Stimulated activated naive B cell treated with anti-CD40 and anti-IgM and Interleukin-4, amounts not matched to agents 10 μg/mL and 1 μg/mL and 100 μg/mL, for 72 hours (primary cell): ENCODE measurements at regions not wholly inside any gene's neighbourhood (a gene's known extent, or its start where the extent isn't known, plus 50 kb on each side); places are given as distances from the start of the nearest gene placed in this dataset.

Source experiments
- ATAC-seq, 2 donors: fragments of 150-1000 bp; cut with Tn5 transposase; replicated peaks; 2 replicates each; pipeline ENCODE4 v1.10.0; 2021; ENCODE audit warnings: moderate library complexity in 1 of 2
- DNase-seq: peaks from one replicate; pipeline ENCODE4 v3.0.0; 2021
- H3K27ac Mint-ChIP-seq: one replicate; pipeline ENCODE4 v1.8.0; 2022; ENCODE audit warnings: mild to moderate bottlenecking, mixed read lengths
- H3K27me3 Mint-ChIP-seq, 2 donors: one replicate each; pipeline ENCODE4 v1.8.0; 2022; ENCODE audit warnings: mixed read lengths in 2 of 2
- H3K36me3 Mint-ChIP-seq, 2 donors: one replicate each; pipeline ENCODE4 v1.8.0; 2022; ENCODE audit warnings: mixed read lengths in 2 of 2, mild to moderate bottlenecking in 1 of 2
- H3K4me1 Mint-ChIP-seq, 2 donors: one replicate each; pipeline ENCODE4 v1.8.0; 2022; ENCODE audit warnings: mixed read lengths in 2 of 2, mild to moderate bottlenecking in 1 of 2
- H3K4me3 Mint-ChIP-seq, 2 donors: one replicate each; pipeline ENCODE4 v1.8.0; 2022; ENCODE audit warnings: mild to moderate bottlenecking in 2 of 2, mixed read lengths in 2 of 2, moderate library complexity in 1 of 2
- H3K9me3 Mint-ChIP-seq, 2 donors: one replicate each; pipeline ENCODE4 v1.8.0; 2022; ENCODE audit warnings: mixed read lengths in 2 of 2, mild to moderate bottlenecking in 1 of 2

- no peaks in the 10 kb centered on the region for H3K27me3 Mint-ChIP-seq
- no peak overlapping the region for H3K27ac Mint-ChIP-seq
- ATAC-seq (no peak), DNase-seq (no peak)
- no peaks in the 10 kb centered on the region for H3K36me3 Mint-ChIP-seq
- H3K4me3 Mint-ChIP-seq = no peak overlapping the region
- no peaks in the 10 kb centered on the region for H3K4me1 Mint-ChIP-seq
- no peaks in the 10 kb centered on the region for H3K9me3 Mint-ChIP-seq
Observed at GRCh38 chr19:31100981-31101380, 248.3 kb downstream of the TSHZ3 start.

GRCh38 chr19:31100206-31100590, 249.0 kb downstream of the TSHZ3 start:
- Mint-ChIP-seq H3K36me3 (no peaks in the 10 kb centered on the region), H3K4me3 (no peak overlapping the region)
- ATAC-seq = no peak

GRCh38 chr19:31099515-31100205, 249.6 kb downstream of the TSHZ3 start:
- no peak for ATAC-seq
- no peak for DNase-seq
- Mint-ChIP-seq H3K27ac (no peak overlapping the region), H3K4me1 (no peaks in the 10 kb centered on the region), H3K4me3 (no peak overlapping the region), H3K27me3 (no peaks in the 10 kb centered on the region), H3K9me3 (peaks cover 4 to 5% of the 10 kb centered on the region in 2 donors), H3K36me3 (no peaks in the 10 kb centered on the region)

More at GRCh38 chr19:31100206-31100590, 249.0 kb downstream of the TSHZ3 start:
- H3K4me1 Mint-ChIP-seq = no peaks in the 10 kb centered on the region
- H3K27ac Mint-ChIP-seq = no peak overlapping the region
- no peaks in the 10 kb centered on the region for H3K27me3 Mint-ChIP-seq
- H3K9me3 Mint-ChIP-seq = peaks cover 4% of the 10 kb centered on the region in 2 donors
- DNase-seq = no peak

- no peaks in the 10 kb centered on the region for H3K4me1 Mint-ChIP-seq
Observed at GRCh38 chr19:31098836-31099235, 250.4 kb downstream of the TSHZ3 start.

GRCh38 chr19:31096935-31097545, 252.2 kb downstream of the TSHZ3 start:
- Mint-ChIP-seq H3K4me1 (no peaks in the 10 kb centered on the region), H3K36me3 (no peaks in the 10 kb centered on the region), H3K27ac (no peak overlapping the region), H3K4me3 (no peak overlapping the region), H3K27me3 (no peaks in the 10 kb centered on the region), H3K9me3 (peaks cover 4 to 5% of the 10 kb centered on the region in 2 donors)
- DNase-seq (no peak), ATAC-seq (no peak)

More at GRCh38 chr19:31098836-31099235, 250.4 kb downstream of the TSHZ3 start:
- DNase-seq = no peak
- peaks cover 4 to 5% of the 10 kb centered on the region in 2 donors for H3K9me3 Mint-ChIP-seq
- H3K4me3 Mint-ChIP-seq = no peak overlapping the region
- H3K36me3 Mint-ChIP-seq = no peaks in the 10 kb centered on the region
- no peaks in the 10 kb centered on the region for H3K27me3 Mint-ChIP-seq
- no peak overlapping the region for H3K27ac Mint-ChIP-seq
- ATAC-seq = no peak

GRCh38 chr19:31096062-31096830, 253.0 kb downstream of the TSHZ3 start:
- no peaks in the 10 kb centered on the region for H3K4me1 Mint-ChIP-seq
- H3K27ac Mint-ChIP-seq = no peak overlapping the region
- peaks cover 4 to 5% of the 10 kb centered on the region in 2 donors for H3K9me3 Mint-ChIP-seq
- DNase-seq = no peak
- H3K4me3 Mint-ChIP-seq = no peak overlapping the region
- H3K36me3 Mint-ChIP-seq = no peaks in the 10 kb centered on the region
- no peak for ATAC-seq
- H3K27me3 Mint-ChIP-seq = no peaks in the 10 kb centered on the region

- ATAC-seq (no peak), DNase-seq (no peak)
- Mint-ChIP-seq H3K4me1 (no peaks in the 10 kb centered on the region), H3K4me3 (no peak overlapping the region), H3K36me3 (no peaks in the 10 kb centered on the region), H3K9me3 (peaks cover 6 to 8% of the 10 kb centered on the region in 2 donors), H3K27ac (no peak overlapping the region), H3K27me3 (peaks cover 0 to 5% of the 10 kb centered on the region in 2 donors)
Observed at GRCh38 chr19:31095100-31095804, 254.0 kb downstream of the TSHZ3 start.

- Mint-ChIP-seq H3K36me3 (no peaks in the 10 kb centered on the region), H3K27ac (no peak overlapping the region), H3K9me3 (peaks cover 8 to 10% of the 10 kb centered on the region in 2 donors), H3K4me1 (peaks cover 0 to 1% of the 10 kb centered on the region in 2 donors), H3K27me3 (peaks cover 0 to 6% of the 10 kb centered on the region in 2 donors), H3K4me3 (no peak overlapping the region)
- ATAC-seq (no peak), DNase-seq (no peak)
Observed at GRCh38 chr19:31092274-31092673, 257.0 kb downstream of the TSHZ3 start.

GRCh38 chr19:31089681-31090080, 259.6 kb downstream of the TSHZ3 start:
- H3K4me3 Mint-ChIP-seq = no peak overlapping the region
- ATAC-seq (no peak), DNase-seq (no peak)
- no peak overlapping the region for H3K27ac Mint-ChIP-seq
- H3K9me3 Mint-ChIP-seq = peaks cover 3 to 5% of the 10 kb centered on the region in 2 donors
- peaks cover 0 to 1% of the 10 kb centered on the region in 2 donors for H3K4me1 Mint-ChIP-seq
- no peaks in the 10 kb centered on the region for H3K36me3 Mint-ChIP-seq
- peaks cover 0 to 6% of the 10 kb centered on the region in 2 donors for H3K27me3 Mint-ChIP-seq

- ATAC-seq = no peak
- peaks cover 0 to under 1% of the 10 kb centered on the region in 2 donors for H3K4me1 Mint-ChIP-seq
- H3K4me3 Mint-ChIP-seq = no peak overlapping the region
- no peaks in the 10 kb centered on the region for H3K36me3 Mint-ChIP-seq
- H3K9me3 Mint-ChIP-seq = peaks cover 4 to 6% of the 10 kb centered on the region in 2 donors
- H3K27me3 Mint-ChIP-seq = no peaks in the 10 kb centered on the region
- H3K27ac Mint-ChIP-seq = no peak overlapping the region
- no peak for DNase-seq
Observed at GRCh38 chr19:31085125-31085524, 264.1 kb downstream of the TSHZ3 start.

- peaks cover 3 to 5% of the 10 kb centered on the region in 2 donors for H3K9me3 Mint-ChIP-seq
- no peak overlapping the region for H3K4me3 Mint-ChIP-seq
- ATAC-seq (no peak), DNase-seq (no peak)
- no peaks in the 10 kb centered on the region for H3K27me3 Mint-ChIP-seq
- no peak overlapping the region for H3K27ac Mint-ChIP-seq
- no peaks in the 10 kb centered on the region for H3K36me3 Mint-ChIP-seq
- H3K4me1 Mint-ChIP-seq = no peaks in the 10 kb centered on the region
Observed at GRCh38 chr19:31083105-31083504, 266.1 kb downstream of the TSHZ3 start.

GRCh38 chr19:31075146-31075655, 274.0 kb downstream of the TSHZ3 start:
- DNase-seq (no peak), ATAC-seq (no peak)
- Mint-ChIP-seq H3K27ac (no peak overlapping the region), H3K27me3 (peaks cover 0 to 14% of the 10 kb centered on the region in 2 donors), H3K4me1 (no peaks in the 10 kb centered on the region), H3K4me3 (no peak overlapping the region), H3K9me3 (no peaks in the 10 kb centered on the region), H3K36me3 (no peaks in the 10 kb centered on the region)

- Mint-ChIP-seq H3K27me3 (peaks cover 0 to 14% of the 10 kb centered on the region in 2 donors), H3K27ac (no peak overlapping the region), H3K4me1 (no peaks in the 10 kb centered on the region), H3K4me3 (no peak overlapping the region), H3K9me3 (no peaks in the 10 kb centered on the region), H3K36me3 (no peaks in the 10 kb centered on the region)
- no peak for DNase-seq
- no peak for ATAC-seq
Observed at GRCh38 chr19:31074199-31075125, 274.8 kb downstream of the TSHZ3 start.
